GM21528 (cell line): ENCODE measurements at regions not wholly inside any gene's neighbourhood (a gene's known extent, or its start where the extent isn't known, plus 50 kb on each side); places are given as distances from the start of the nearest gene placed in this dataset.
A peak's percentile ranks its signal among the peaks of the same experiment; 100 is the strongest.

Experiments used
- ATAC-seq: cut with Tn5 transposase; IDR thresholded peaks from one replicate; pipeline ENCODE4 v1.9.1; 2021; ENCODE audit warnings: mild to moderate bottlenecking, moderate library complexity; ENCODE audit not compliant: unreplicated experiment, low FRiP score

GRCh38 chr6:71476872-71477271, 188.3 kb downstream of the OGFRL1 start:
- no peak for ATAC-seq

- no peak for ATAC-seq
These were observed 190.4 kb downstream of the OGFRL1 start for GRCh38 chr6:71478834-71479541.

GRCh38 chr6:71480577-71480976, 192.0 kb downstream of the OGFRL1 start:
- no peak for ATAC-seq

GRCh38 chr6:71481011-71481410, 192.4 kb downstream of the OGFRL1 start:
- ATAC-seq, result no peak

- no peak for ATAC-seq
These were observed 193.2 kb downstream of the OGFRL1 start for GRCh38 chr6:71481801-71482200.

GRCh38 chr6:71482742-71483141, 194.1 kb downstream of the OGFRL1 start:
- no peak for ATAC-seq

- ATAC-seq, result no peak
These were observed 197.8 kb downstream of the OGFRL1 start for GRCh38 chr6:71486461-71486860.

- ATAC-seq, result no peak
These were observed 199.6 kb downstream of the OGFRL1 start for GRCh38 chr6:71488186-71488585.

- ATAC-seq, result no peak
These were observed 201.1 kb downstream of the OGFRL1 start for GRCh38 chr6:71489736-71490135.

GRCh38 chr6:71490876-71491275, 202.3 kb downstream of the OGFRL1 start:
- no peak for ATAC-seq

GRCh38 chr6:71491844-71492243, 203.2 kb downstream of the OGFRL1 start:
- ATAC-seq, result no peak

- ATAC-seq, result no peak
These were observed 204.1 kb downstream of the OGFRL1 start for GRCh38 chr6:71492668-71493067.

GRCh38 chr6:71496018-71496721, 207.6 kb downstream of the OGFRL1 start:
- ATAC-seq, result peak; percentile 100

GRCh38 chr6:71496722-71497033, 208.1 kb downstream of the OGFRL1 start:
- no peak for ATAC-seq

- ATAC-seq, result no peak
These were observed 210.0 kb downstream of the OGFRL1 start for GRCh38 chr6:71498638-71499037.

- no peak for ATAC-seq
These were observed 211.1 kb downstream of the OGFRL1 start for GRCh38 chr6:71499667-71500066.

GRCh38 chr6:71502168-71502567, 213.6 kb downstream of the OGFRL1 start:
- no peak for ATAC-seq

- ATAC-seq, result no peak
These were observed 214.3 kb downstream of the OGFRL1 start for GRCh38 chr6:71502956-71503355.

GRCh38 chr6:71507183-71507582, 218.6 kb downstream of the OGFRL1 start:
- no peak for ATAC-seq

- ATAC-seq, result no peak
These were observed 220.8 kb downstream of the OGFRL1 start for GRCh38 chr6:71509191-71510005.

GRCh38 chr6:71510057-71510713, 221.6 kb downstream of the OGFRL1 start:
- peak; percentile 81 for ATAC-seq
